Pons (tissue), 1 donor: ENCODE measurements at regions not wholly inside any gene's neighbourhood (a gene's known extent, or its start where the extent isn't known, plus 50 kb on each side); places are given as distances from the start of the nearest gene placed in this dataset.

Experiments
- DNase-seq: peaks from one replicate; pipeline ENCODE4 v3.0.0-alpha.2; 2016; ENCODE audit warnings: low spot score

DNA sequence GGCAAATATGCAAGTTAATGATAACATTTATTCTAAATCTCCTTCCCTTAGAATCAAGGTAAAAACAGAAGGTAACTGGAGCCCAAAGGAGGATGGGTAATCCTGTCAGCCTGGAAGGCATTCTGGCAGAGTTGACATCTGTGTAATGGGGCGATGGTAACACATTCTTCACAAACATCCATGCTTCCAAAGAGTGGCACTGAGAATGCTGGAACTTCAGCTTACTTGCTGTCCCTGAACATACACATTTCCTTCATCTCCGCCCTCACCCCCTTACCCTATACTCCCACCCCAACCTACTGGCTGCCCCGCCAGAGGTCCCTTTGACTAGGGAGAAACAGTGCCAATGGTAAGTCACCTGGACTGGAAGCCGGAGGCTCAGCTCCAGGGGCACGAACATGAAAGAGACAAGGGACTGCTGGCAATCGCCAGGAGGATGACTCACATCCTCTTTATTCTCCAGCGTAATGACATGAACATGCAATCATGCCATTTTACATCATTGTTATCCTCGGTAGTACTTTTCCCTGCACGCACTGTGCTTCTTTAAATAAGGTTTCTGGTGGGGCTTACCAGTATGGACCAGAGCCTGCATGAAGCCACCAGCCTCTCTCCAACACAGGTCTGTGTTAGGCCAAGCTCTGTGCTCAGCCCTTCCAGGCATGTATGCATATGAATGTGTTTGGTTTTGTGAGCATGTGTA lies 694.2 kb upstream of the TENM3 start:
- no peak for DNase-seq

DNA sequence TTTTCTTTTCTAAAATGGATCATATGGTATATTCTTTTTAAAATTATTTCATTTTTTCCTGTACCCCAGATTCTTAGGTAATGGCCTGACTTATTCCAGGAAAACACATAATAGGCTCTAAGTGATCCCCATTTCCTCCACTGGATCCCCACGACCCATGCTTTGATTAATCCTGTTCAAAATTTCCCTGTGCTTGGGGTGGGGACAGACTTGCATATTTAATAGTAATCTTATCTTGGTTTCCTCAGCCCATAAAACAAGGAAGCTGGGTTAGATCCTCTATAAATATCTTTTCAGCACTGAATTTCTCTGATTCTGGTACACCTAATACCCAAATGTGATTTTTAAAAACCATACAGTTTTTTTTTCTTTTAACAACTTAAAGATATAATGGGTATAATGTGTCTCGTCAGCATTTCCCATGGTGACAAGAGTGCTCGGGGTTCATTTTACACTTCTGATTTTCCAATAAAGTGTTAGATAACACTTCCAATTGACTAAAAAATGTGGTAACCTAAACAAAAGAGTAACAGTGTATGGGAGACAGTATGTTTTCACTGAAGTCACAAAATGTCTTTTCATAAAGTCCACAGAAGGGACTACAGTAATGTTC lies 693.5 kb upstream of the TENM3 start:
- DNase-seq: no peak

DNA sequence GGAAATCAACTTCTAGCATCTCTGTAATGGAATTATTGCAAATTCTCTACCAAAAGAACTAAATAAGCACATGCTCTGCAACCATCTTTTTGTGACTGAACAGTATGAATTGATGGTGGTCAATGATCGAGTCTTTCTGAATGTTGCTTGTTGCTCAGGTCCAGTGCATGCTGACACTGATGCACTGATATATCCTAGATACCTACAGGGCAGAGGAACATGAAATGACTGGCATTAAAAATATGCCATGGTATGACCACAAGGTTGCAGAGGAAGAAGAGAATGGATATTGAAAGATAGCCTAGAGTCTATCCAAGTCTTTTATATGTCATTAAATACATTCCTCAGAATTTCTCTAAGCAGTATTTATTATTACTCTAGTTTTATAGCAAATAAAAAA lies 692.8 kb upstream of the TENM3 start:
- DNase-seq: no peak

DNA sequence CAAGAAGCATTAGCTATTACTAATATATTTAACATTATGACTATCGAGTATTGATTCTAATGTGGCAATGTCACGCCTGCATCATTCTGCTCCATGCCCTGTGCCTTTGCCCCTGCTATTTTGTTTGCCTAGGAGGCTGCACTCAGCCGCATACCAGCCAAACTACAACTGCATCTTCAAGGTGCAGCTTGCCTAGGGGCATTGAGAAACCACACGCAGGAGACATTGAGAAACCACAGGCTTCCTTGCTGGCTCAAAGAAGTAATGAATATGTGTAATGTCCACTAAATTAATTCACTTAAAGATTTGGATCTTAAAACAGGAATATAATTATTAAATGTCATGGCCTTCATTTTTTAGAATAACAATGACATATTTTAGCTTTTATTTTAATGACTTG lies 683.6 kb upstream of the TENM3 start:
- no peak for DNase-seq

DNA sequence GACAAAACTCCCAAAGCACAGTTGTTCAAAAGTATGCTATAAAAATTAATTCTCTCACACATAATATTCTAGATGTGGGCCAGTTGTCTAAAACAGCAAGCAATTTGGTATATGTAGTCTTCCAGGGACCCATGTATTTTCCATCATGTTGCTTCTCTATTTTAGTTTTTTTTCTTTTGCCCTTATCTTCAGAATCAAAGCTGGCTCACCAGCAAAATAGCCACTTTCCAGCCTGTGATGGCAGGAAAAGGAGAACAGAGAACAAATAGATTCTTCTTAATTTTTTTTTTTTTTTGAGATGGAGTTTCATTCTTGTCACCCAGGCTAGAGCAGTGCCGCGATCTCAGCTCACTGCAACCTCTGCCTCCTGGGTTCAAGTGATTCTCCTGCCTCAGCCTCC lies 680.8 kb upstream of the TENM3 start:
- DNase-seq: no peak

DNA sequence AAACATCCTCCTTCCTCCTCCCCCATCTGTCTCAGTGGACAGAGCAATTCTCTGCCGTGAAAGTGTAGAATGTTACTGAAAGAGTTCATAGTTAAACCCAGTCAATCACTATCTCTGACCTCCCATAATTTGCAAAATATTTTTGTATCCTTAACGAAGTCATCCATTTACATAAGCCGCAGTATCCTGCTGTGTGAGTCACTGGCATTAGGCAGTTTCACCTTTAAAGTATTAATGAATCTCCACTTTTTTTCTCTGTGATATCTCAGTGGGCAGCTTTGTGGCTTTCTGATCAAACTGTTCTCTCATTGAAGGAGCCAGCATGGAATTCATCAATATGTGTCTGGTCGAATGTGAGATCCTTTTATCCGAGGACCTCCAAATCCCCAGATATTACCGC lies 678.6 kb upstream of the TENM3 start:
- no peak for DNase-seq

DNA sequence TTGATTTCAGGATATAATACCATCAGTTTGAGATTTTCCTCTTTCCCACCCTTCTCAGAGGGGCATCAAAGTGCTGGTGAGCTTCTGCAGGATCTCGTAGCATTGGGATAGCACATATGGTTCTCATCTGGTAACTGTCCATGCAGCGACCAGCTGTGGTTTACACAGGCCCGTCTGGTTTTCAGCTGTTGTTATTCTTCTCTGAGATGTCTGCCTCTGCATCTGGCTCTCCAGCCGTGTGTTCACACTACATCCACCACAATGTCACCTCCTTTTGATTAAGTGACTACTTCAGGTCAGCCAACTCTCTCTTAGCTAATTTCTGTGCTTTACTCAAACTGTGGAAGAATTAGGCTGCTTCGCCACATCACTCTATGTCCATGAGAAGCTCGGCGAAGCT lies 676.7 kb upstream of the TENM3 start:
- no peak for DNase-seq

DNA sequence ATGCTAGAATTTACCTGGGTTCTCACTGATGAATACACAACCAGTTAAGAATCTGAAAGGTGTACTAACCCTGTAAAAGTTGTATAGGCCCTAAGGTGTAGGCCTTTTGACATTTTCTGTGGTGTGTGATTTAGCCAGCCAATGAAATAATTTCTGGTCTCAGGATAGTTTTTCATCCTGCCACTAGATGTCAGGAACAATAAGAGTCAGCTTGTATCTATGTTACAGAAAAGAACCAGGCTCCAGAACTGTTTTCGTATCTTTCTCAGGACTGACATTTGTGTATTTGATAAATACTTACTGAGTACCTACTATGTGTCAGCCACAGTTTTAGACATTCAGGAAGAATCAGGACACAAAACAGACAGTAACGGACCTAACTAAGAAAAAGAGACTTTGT lies 673.6 kb upstream of the TENM3 start:
- DNase-seq: peak; percentile 69

DNA sequence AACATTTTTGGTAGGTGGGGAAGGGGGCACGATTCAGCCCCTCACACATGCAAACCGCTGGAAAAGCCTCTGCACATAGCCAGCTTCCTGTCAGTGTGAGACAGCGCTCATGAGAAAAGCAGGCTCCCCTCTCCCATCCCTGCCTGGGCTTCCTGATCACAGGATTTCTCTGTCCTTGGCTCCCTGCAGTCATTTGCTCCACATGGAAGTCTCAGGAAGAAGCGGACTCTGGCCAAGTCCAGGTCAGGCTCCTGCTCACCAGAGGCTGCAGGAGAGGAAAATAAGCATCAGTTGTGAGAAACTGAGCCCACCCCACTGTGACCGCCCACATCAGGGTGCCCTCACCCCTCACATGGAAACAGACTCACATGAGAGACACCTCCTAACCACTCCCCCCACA lies 664.3 kb upstream of the TENM3 start:
- no peak for DNase-seq

DNA sequence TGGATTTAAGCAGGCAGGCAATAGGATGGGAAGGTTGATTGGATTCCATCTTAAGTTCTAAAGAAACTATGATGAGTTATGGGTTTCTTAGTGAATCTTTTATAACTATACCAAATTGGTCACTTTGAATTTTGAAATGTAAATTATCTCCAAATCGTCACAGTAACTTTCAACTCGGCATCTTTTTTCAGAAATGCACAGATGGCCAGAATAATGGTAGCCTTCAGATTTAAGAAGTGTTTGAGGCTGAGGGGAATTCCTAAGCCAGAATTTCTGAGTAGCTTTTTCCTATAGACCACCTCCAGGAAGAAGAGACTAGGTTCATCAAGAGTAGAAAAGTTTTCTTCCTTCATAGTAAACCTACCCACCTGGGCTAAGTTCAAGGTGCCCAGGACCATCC lies 663.7 kb upstream of the TENM3 start:
- DNase-seq: no peak

DNA sequence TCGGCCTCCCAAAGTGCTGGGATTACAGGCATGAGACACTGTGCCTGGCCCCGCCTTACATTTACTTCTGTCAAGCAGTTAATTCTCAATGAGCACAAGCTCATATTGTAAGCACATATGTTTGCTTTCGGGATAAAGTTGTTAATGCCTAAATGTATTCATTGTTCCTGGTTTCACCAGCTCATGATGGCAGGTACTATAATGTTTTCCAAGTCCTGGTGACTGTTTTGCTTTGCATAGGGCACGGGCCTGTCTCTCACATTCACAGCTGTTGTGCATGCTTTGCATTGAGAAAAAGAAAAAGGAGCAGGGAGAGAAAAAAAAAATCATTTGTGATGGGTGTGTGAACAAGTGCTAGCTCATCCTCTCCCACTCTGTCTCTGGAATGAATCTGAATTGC lies 661.2 kb upstream of the TENM3 start:
- no peak for DNase-seq

DNA sequence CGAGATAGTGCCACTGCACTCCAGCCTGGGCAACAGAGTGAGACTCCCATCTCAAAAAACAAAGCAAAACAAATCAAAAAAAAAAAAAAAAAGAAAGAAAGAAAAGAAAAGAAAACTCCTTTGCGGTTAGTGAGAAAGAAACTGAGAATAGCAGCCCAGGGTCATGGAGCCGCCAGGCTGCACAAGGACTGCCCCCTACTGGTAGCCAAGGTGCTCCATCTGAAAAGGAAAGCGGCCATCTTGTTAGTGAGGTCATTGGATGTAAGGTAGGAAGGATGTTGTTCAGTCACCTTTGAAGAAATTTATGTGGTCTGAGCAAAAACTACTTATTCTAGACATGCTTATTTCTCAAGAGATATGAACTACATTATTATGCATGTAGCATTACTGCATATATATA lies 660.6 kb upstream of the TENM3 start:
- no peak for DNase-seq

DNA sequence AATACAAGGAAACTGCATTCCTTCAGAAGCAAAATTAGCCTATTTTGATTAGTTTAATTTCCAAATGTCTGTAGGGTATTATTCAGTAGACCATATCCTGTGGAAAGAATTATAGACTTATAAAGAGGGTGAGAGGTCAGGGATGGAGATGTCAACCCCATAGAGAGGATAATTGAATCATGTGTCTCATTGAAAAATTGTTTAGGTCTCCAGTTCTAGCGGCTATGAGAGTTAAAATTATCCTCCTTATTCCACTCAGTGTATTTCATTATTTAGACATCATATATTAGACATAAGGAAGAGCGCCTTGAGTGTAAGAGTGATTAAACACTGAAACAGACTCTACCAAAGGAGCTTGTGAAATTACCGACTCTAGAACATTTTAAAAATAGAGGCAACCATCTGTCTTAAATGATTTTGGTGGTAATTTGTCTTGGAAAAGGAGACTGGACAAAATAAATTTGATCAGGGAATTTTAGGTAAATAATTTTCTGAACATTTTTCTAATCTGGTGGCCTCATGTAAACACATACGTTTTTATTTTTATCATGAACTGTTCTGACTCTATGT lies 654.4 kb upstream of the TENM3 start:
- no peak for DNase-seq

DNA sequence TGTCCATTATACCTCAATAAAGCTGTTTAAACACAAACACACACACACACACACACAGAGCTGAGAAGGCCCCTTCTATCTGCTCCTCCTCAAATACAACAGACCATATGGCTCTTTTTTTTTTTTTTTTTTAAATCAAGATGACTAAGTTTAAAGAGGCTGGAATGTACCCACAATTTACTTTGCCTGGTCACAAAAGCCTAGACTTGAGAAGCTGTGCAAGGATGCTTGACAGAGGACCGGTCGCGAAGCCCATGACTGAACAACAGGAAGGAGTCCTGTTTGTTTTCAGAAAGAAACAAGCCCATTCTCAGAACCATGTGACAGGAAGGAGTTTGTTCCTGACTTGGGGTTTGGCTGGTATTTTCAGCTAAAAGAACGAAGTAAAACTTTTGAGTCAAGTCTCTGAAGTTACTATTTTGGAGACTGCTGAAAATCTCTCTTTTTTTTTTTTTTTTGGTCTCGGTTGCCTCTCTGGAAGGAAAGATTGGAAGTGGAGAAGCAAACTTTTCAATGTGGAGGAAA lies 650.9 kb upstream of the TENM3 start:
- DNase-seq: peak; percentile 62

DNA sequence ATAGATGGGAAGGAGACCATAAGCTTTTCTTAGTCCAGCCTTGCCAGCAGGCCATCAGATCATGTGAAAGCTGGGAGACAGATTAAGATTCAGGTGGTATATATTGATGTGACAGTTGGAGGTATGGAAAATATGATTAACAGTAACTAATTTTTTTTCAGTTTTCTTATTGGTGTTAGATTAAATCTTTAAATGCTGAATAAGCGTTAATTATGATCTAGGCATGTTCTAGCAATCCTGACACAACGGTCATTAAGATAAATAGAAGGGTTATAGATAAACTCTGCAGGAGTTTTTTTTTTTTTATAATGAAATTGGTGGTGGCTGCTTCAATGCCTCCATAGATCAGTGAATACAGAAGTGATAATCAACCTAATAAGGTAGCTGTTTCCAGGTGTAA lies 649.5 kb upstream of the TENM3 start:
- DNase-seq: no peak

DNA sequence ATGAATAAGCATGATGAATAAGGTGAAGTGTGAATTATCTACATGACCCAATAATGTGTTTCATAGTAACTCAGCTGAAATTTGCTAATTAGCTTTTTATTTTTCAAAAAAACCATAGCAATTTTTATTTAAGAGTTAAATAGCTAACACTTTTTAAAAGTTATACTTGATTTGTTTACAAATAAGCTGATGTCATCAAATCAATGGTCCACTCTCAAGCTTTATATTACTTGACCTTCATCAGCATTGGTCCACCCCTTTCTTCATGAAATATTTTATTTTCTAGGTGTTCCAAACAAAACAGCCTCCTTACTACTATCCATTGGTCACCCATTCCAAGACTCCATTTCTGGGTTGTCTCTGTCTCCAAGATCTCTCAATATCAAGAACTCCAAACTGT lies 649.0 kb upstream of the TENM3 start:
- no peak for DNase-seq

DNA sequence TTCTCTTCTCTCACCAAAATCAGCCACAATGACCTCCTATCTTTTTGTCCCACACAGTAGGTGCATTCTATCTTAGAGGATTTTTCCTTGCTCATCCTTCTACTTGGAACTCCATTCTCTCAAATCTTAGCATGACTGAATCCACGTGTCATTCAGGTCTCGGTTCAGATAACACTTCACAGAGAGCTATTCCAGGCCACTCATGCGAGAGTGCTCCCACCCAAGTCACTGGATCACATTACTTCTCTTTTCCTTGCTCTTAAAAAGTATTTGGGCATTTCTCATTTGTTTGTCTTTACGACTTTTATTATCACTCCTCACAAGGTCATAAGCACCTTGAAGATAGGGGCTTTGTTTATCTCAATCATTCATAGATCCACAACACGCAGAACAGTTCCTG lies 647.5 kb upstream of the TENM3 start:
- DNase-seq: no peak

DNA sequence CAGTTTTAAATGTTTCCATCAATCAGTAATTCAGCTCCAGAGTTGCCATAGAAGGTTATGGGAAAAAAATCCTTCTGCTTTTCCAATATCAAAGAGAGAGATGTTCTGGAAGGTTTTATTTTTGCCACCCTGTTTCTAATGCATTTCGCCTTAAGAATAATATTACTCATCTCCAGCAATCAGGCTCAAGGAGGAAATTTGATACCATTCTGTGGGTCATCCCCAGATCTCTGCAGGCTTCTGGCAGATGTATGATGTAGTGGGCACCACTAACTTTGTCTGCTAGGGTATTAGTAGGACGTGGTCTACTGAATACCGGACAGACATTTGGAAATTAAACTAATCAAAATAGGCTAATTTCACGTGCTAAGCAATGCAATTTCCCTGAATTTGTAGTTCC lies 645.4 kb upstream of the TENM3 start:
- DNase-seq: no peak

DNA sequence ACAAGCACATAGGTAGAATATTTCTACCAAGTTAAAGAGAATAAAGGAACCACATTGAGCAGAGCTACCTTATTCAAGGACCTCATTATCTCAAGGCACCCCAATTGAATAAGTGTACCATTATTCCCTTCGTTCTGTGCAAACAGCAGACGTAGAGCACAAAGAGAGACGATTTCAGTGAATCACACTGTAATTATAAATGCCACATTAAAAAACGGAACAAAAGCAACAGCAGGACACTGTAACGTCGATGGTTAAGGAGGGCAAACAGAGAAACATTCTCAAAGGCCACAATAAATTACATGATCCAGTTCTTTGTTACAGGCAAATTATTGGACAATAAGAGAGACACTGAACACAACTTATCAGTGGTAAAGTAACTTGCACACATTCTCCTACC lies 644.1 kb upstream of the TENM3 start:
- DNase-seq: no peak

DNA sequence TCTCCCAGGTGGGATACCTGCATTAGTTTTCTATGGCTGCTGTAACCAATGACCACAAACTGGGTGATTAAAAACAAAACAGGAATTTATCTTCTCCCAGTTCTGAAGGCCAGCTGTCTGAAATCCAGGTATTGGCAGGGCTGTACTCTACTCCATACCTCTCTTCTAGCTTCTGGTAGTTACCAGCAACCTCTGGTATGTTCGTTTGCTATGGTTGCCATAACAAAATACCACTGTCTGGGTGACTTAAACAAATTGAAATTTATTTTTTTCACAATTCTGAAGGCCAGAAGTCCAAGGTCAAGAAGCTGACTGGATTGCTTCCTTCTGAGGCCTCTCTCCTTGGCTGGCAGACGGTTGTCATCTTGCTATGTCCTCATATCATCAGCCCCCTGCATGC lies 642.1 kb upstream of the TENM3 start:
- DNase-seq: no peak

DNA sequence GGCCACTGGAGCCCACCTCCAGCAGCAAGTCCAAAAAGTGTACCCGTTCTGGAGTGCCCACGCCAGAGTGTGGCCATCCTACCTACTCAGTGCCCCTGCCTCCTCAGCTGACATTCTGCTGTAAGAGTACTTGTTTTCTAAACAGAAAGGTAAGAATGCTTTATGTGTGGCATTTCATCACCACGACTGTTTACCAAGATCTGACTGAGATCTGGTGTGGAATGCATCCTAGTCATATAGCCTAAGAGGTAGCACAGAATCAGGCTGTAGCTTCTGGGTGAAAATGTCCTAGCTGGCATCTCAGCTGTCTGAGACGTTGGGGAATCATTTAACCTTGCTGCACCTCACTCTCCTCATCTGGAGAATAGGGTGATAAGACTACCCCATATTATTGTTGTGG lies 638.7 kb upstream of the TENM3 start:
- no peak for DNase-seq

DNA sequence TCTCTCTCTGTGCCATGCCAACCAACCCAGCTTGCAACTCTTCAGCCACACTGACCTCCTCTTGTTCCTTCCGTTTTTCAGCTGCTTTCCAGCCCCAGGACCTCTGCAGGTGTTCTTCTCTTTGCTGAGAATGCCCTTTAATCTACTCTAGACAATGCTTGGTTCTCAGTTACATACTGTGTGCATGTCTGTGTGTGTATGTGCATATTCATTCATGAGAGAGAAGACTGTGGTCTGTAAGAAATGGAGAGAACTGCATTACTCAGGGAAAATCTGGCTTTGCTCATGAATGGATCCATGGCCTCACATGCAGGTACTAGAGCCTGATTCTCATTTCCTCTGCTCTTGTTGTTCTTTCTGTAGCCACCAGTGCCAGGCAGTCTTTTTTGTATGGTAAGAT lies 636.9 kb upstream of the TENM3 start:
- no peak for DNase-seq

DNA sequence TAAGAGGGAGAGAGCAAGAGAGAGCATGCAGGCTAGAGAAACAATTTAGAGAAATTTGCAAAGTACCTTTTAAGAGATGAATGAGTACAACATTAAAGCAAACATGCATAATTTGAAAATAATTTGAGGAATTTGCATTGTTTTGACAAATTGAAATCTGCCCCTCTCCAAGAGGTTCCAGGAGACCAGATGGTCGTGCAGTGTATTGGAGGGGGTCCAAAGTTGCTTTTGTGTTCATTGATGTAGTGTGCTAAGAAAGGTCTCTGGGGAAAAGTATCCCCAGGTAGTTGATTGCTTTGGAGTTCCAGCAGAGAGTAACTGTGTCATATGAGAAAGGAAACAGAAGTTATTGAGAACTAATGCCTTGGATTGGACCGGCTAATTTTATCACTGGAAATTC lies 635.0 kb upstream of the TENM3 start:
- DNase-seq: no peak
